Breast epithelium (tissue), 3 donors: ENCODE measurements at regions not wholly inside any gene's neighbourhood (a gene's known extent, or its start where the extent isn't known, plus 50 kb on each side); places are given as distances from the start of the nearest gene placed in this dataset.

Experiments used
- CTCF ChIP-seq, 3 donors: fragments of 450-650 bp; IDR thresholded peaks; one replicate each; pipeline ENCODE4 v1.5.1; 2016 to 2017; ENCODE audit warnings: antibody characterized with exemption in 3 of 3, mild to moderate bottlenecking in 3 of 3, moderate library complexity in 3 of 3
- POLR2A ChIP-seq: fragments of 450-650 bp; IDR thresholded peaks from one replicate; pipeline ENCODE4 v1.6.1; 2016; ENCODE audit warnings: antibody characterized with exemption, mild to moderate bottlenecking, moderate library complexity
- POLR2AphosphoS5 ChIP-seq, 3 donors: sonication (generic); formaldehyde crosslinking; IDR thresholded peaks; one replicate each; pipeline ENCODE4 v1.6.1; 2017; ENCODE audit warnings: antibody characterized with exemption in 3 of 3

GRCh38 chr13:73258406-73258805 lies 199.6 kb downstream of the KLF5 start:
- no peak for TF ChIP-seq CTCF (IDR thresholded peaks at IDR 0.05)
- no peak for TF ChIP-seq POLR2AphosphoS5 (IDR thresholded peaks at IDR 0.05)
- TF ChIP-seq POLR2A: no peak
